Osteoblast (primary cell): ENCODE measurements at regions not wholly inside any gene's neighbourhood (a gene's known extent, or its start where the extent isn't known, plus 50 kb on each side); places are given as distances from the start of the nearest gene placed in this dataset.

ENCODE experiments used
- DNase-seq: peaks from one replicate; pipeline ENCODE4 v3.0.0; 2011; ENCODE audit warnings: low spot score, mixed read lengths; ENCODE audit not compliant: insufficient read length; ENCODE audit errors: missing footprints
- H2AFZ ChIP-seq: 2 replicates; pipeline ENCODE4 v1.6.0; 2011; ENCODE audit warnings: mild to moderate bottlenecking, low read length
- H3K27ac ChIP-seq: 2 replicates; pipeline ENCODE4 v1.5.1; 2011; ENCODE audit warnings: mild to moderate bottlenecking, low read depth, low read length, moderate library complexity
- H3K27me3 ChIP-seq: 2 replicates; pipeline ENCODE4 v1.6.0; 2012; ENCODE audit warnings: mild to moderate bottlenecking, control low read depth, inconsistent platforms, low read length, moderate library complexity; ENCODE audit not compliant: insufficient read depth
- H3K36me3 ChIP-seq: 2 replicates; pipeline ENCODE4 v1.5.1; 2011; ENCODE audit warnings: mild to moderate bottlenecking, low read length, control low read depth, moderate library complexity; ENCODE audit not compliant: insufficient read depth
- H3K4me1 ChIP-seq: 2 replicates; pipeline ENCODE4 v1.5.1; 2011; ENCODE audit warnings: mild to moderate bottlenecking, low read length, control low read depth, moderate library complexity; ENCODE audit not compliant: insufficient read depth
- H3K4me2 ChIP-seq: 2 replicates; pipeline ENCODE4 v1.6.0; 2011; ENCODE audit warnings: mild to moderate bottlenecking, low read length; ENCODE audit not compliant: insufficient read depth
- H3K4me3 ChIP-seq: fragments of 200-600 bp; sonication (generic); 3 replicates; pipeline ENCODE4 v1.5.1; 2012; ENCODE audit warnings: mild to moderate bottlenecking, low read length, inconsistent platforms; ENCODE audit not compliant: insufficient read depth
- H3K79me2 ChIP-seq: 2 replicates; pipeline ENCODE4 v1.6.0; 2012; ENCODE audit warnings: mild to moderate bottlenecking, low read length, control low read depth, inconsistent platforms; ENCODE audit not compliant: insufficient read depth
- H3K9me3 ChIP-seq: 2 replicates; pipeline ENCODE4 v1.5.1; 2011; ENCODE audit warnings: low read depth, low read length, control low read depth
- H4K20me1 ChIP-seq: 2 replicates; pipeline ENCODE4 v1.6.0; 2012; ENCODE audit warnings: mild to moderate bottlenecking, low read length, control low read depth; ENCODE audit not compliant: insufficient read depth
- CTCF ChIP-seq: IDR thresholded peaks from 2 replicates; pipeline ENCODE4 v1.5.1; 2011; ENCODE audit warnings: mild to moderate bottlenecking, low read depth, low read length, moderate library complexity; ENCODE audit errors: extremely low read depth

GRCh38 chr5:60325870-60326269 is 374.1 kb downstream of the DEPDC1B start:
- H3K79me2 ChIP-seq: no peaks in the 10 kb centered on the region
- H3K4me2 ChIP-seq: no peak overlapping the region
- no peak for DNase-seq
- H3K9me3 ChIP-seq: no peaks in the 10 kb centered on the region
- H3K4me1 ChIP-seq: no peaks in the 10 kb centered on the region
- no peak overlapping the region for H3K4me3 ChIP-seq
- no peaks in the 10 kb centered on the region for H4K20me1 ChIP-seq
- H3K36me3 ChIP-seq: no peaks in the 10 kb centered on the region
- TF ChIP-seq CTCF: no peak
- H3K27me3 ChIP-seq: peaks cover 4% of the 10 kb centered on the region
- no peak overlapping the region for H2AFZ ChIP-seq
- H3K27ac ChIP-seq: no peak overlapping the region

- Histone ChIP-seq H3K79me2 (no peaks in the 10 kb centered on the region), H3K4me1 (no peaks in the 10 kb centered on the region), H3K4me2 (no peak overlapping the region), H3K27ac (no peak overlapping the region), H3K36me3 (no peaks in the 10 kb centered on the region), H3K9me3 (no peaks in the 10 kb centered on the region), H2AFZ (no peak overlapping the region), H3K27me3 (peaks cover 4% of the 10 kb centered on the region), H3K4me3 (no peak overlapping the region), H4K20me1 (no peaks in the 10 kb centered on the region)
- TF ChIP-seq CTCF: no peak
- DNase-seq: no peak
Observed at GRCh38 chr5:60323596-60323995, 376.4 kb downstream of the DEPDC1B start.

GRCh38 chr5:60312098-60312497 is 387.9 kb downstream of the DEPDC1B start:
- no peak overlapping the region for H2AFZ ChIP-seq
- H3K4me3 ChIP-seq: no peak overlapping the region
- no peaks in the 10 kb centered on the region for H4K20me1 ChIP-seq
- no peaks in the 10 kb centered on the region for H3K27me3 ChIP-seq
- H3K4me2 ChIP-seq: no peak overlapping the region
- TF ChIP-seq CTCF: no peak
- no peak overlapping the region for H3K27ac ChIP-seq
- no peaks in the 10 kb centered on the region for H3K4me1 ChIP-seq
- no peaks in the 10 kb centered on the region for H3K79me2 ChIP-seq
- no peaks in the 10 kb centered on the region for H3K36me3 ChIP-seq
- no peak for DNase-seq
- no peaks in the 10 kb centered on the region for H3K9me3 ChIP-seq

- no peak overlapping the region for H3K4me2 ChIP-seq
- no peak for DNase-seq
- H2AFZ ChIP-seq: no peak overlapping the region
- H3K4me3 ChIP-seq: no peak overlapping the region
- no peaks in the 10 kb centered on the region for H3K36me3 ChIP-seq
- H3K27me3 ChIP-seq: no peaks in the 10 kb centered on the region
- no peaks in the 10 kb centered on the region for H3K4me1 ChIP-seq
- no peak overlapping the region for H3K27ac ChIP-seq
- H3K79me2 ChIP-seq: no peaks in the 10 kb centered on the region
- no peak for TF ChIP-seq CTCF
- no peaks in the 10 kb centered on the region for H3K9me3 ChIP-seq
- no peaks in the 10 kb centered on the region for H4K20me1 ChIP-seq
Observed at GRCh38 chr5:60299944-60300343, 400.0 kb downstream of the DEPDC1B start.
